ENCODE measurements at regions not wholly inside any gene's neighbourhood (a gene's known extent, or its start where the extent isn't known, plus 50 kb on each side); places are given as distances from the start of the nearest gene placed in this dataset.

DNA sequence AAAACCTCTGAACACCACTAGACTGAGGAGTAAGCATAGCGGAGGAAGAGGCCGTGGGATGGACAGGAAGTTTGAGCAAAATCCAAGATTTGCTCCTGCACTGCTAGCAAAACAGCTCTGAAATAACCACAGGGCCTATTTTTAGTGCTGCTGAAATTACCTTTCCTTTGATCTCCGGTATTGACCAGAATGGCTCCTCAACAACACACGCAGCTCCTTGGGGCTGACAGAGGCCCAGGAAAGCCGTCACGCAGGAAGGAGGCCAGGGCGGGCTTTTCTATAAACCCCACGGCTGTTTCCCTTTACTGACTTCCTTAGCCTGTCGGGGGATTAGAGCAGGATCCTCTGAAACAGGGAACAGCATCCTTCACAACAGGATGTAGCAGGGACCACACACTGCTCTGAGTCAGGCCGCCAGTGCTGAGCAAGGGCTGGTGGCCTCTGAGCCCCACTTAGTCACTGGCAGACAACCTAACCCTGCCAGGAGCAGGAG is 80.8 kb upstream of the LCLAT1 start:
- no peaks in the 10 kb centered on the region for H3K9me3 Mint-ChIP-seq
- no peak overlapping the region for H3K4me3 Mint-ChIP-seq
- H3K27ac Mint-ChIP-seq: peak overlapping the region in 2 of 6 donors; percentile 9 to 29
- peaks cover 27 to 30% of the 10 kb centered on the region in 2 donors for H3K4me1 Mint-ChIP-seq
- peaks cover 0 to 3% (median 0%) of the 10 kb centered on the region in 3 donors for H3K27me3 Mint-ChIP-seq (ENCODE audit: low read depth in 3 of 3)
- DNase-seq: no peak
- H3K36me3 Mint-ChIP-seq: no peaks in the 10 kb centered on the region

- Mint-ChIP-seq H3K9me3 (no peaks in the 10 kb centered on the region), H3K27me3 (ENCODE audit: low read depth in 3 of 3) (peaks cover 0 to 3% (median 0%) of the 10 kb centered on the region in 3 donors), H3K36me3 (no peaks in the 10 kb centered on the region), H3K4me3 (no peak overlapping the region), H3K4me1 (peaks cover 15 to 18% of the 10 kb centered on the region in 2 donors), H3K27ac (no peak overlapping the region)
- no peak for DNase-seq
These were observed 79.6 kb upstream of the LCLAT1 start for GRCh38 chr2:30367232-30368070.

GRCh38 chr2:30368258-30368657 is 78.8 kb upstream of the LCLAT1 start:
- H3K9me3 Mint-ChIP-seq: no peaks in the 10 kb centered on the region
- H3K4me1 Mint-ChIP-seq: peaks cover 7 to 10% of the 10 kb centered on the region in 2 donors
- peaks cover 0 to 3% (median 0%) of the 10 kb centered on the region in 3 donors for H3K27me3 Mint-ChIP-seq (ENCODE audit: low read depth in 3 of 3)
- H3K4me3 Mint-ChIP-seq: no peak overlapping the region
- no peak for DNase-seq
- peak overlapping the region in 1 of 6 donors; percentile 31 for H3K27ac Mint-ChIP-seq
- no peaks in the 10 kb centered on the region for H3K36me3 Mint-ChIP-seq

- Mint-ChIP-seq H3K4me3 (no peak overlapping the region), H3K4me1 (peaks cover 2 to 4% of the 10 kb centered on the region in 2 donors), H3K36me3 (no peaks in the 10 kb centered on the region), H3K27me3 (ENCODE audit: low read depth in 3 of 3) (peaks cover 0 to 3% (median 0%) of the 10 kb centered on the region in 3 donors), H3K27ac (no peak overlapping the region), H3K9me3 (no peaks in the 10 kb centered on the region)
- DNase-seq: no peak
These were observed 75.9 kb upstream of the LCLAT1 start for GRCh38 chr2:30371028-30371689.

- Mint-ChIP-seq H3K36me3 (no peaks in the 10 kb centered on the region), H3K27me3 (ENCODE audit: low read depth in 3 of 3) (peaks cover 0 to 3% (median 0%) of the 10 kb centered on the region in 3 donors), H3K9me3 (no peaks in the 10 kb centered on the region), H3K27ac (peak overlapping the region in 2 of 6 donors; percentile 1 to 48), H3K4me3 (no peak overlapping the region), H3K4me1 (no peaks in the 10 kb centered on the region)
- no peak for DNase-seq
These were observed 75.2 kb upstream of the LCLAT1 start for GRCh38 chr2:30371772-30372373.

DNA sequence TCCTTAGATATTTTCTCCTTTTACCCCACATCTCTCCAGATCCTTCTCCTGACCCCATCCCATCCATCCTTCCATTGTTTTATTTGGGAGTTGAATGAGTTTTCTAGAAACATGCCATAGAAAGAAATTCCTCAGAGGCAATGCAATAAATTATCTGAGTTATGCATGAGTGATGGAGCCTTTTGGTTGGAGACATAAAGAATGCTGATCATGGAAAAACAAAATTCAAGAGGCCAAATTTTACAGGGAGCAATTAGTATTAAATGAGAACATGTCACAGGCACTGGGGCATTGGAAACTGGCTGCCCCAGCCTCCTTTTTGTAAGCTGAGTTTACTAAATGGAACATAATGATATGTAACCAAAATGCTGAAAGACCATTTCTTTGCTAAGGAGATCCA is 74.2 kb upstream of the LCLAT1 start:
- no peak for DNase-seq
- Mint-ChIP-seq H3K27ac (peak overlapping the region in 4 of 6 donors; percentile 1 to 24 (median 18)), H3K4me1 (no peaks in the 10 kb centered on the region), H3K9me3 (no peaks in the 10 kb centered on the region), H3K36me3 (no peaks in the 10 kb centered on the region), H3K4me3 (no peak overlapping the region), H3K27me3 (ENCODE audit: low read depth in 3 of 3) (peaks cover 0 to 3% (median 3%) of the 10 kb centered on the region in 3 donors)

DNA sequence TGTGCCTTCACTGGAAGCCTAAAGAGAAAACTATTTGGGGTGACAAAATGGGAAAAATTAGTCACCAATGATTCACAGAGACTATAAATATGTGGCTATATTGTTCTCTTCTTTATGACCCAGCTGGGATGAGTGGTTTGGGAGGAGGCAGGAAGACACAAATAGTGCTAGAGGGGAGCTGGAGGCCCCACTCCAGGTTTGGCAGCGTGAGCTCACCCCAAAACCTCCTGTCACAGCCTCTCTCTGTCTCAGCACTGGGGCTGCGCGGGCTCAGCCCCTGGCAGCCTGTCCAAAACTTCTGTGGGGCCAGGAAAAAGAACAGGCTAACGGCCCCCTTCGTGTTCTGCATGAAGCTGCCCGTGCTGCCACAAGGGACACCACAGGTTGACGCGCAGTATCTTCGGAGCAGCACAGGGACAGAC is 73.2 kb upstream of the LCLAT1 start:
- Mint-ChIP-seq H3K27ac (no peak overlapping the region), H3K4me1 (no peaks in the 10 kb centered on the region), H3K4me3 (no peak overlapping the region), H3K27me3 (ENCODE audit: low read depth in 3 of 3) (peaks cover 0 to 3% (median 3%) of the 10 kb centered on the region in 3 donors), H3K36me3 (no peaks in the 10 kb centered on the region), H3K9me3 (no peaks in the 10 kb centered on the region)
- no peak for DNase-seq

GRCh38 chr2:30374380-30374779 is 72.7 kb upstream of the LCLAT1 start:
- H3K9me3 Mint-ChIP-seq: no peaks in the 10 kb centered on the region
- H3K4me1 Mint-ChIP-seq: no peaks in the 10 kb centered on the region
- no peaks in the 10 kb centered on the region for H3K36me3 Mint-ChIP-seq
- DNase-seq: no peak
- no peak overlapping the region for H3K4me3 Mint-ChIP-seq
- H3K27ac Mint-ChIP-seq: no peak overlapping the region
- H3K27me3 Mint-ChIP-seq (ENCODE audit: low read depth in 3 of 3): peaks cover 0 to 3% (median 3%) of the 10 kb centered on the region in 3 donors

GRCh38 chr2:30375915-30376314 is 71.1 kb upstream of the LCLAT1 start:
- no peaks in the 10 kb centered on the region for H3K4me1 Mint-ChIP-seq
- no peak overlapping the region for H3K4me3 Mint-ChIP-seq
- peak overlapping the region in 1 of 6 donors; percentile 1 for H3K27ac Mint-ChIP-seq
- peaks cover 0 to 4% (median 0%) of the 10 kb centered on the region in 3 donors for H3K36me3 Mint-ChIP-seq
- H3K9me3 Mint-ChIP-seq: no peaks in the 10 kb centered on the region
- H3K27me3 Mint-ChIP-seq (ENCODE audit: low read depth in 3 of 3): peaks cover 0 to 3% (median 0%) of the 10 kb centered on the region in 3 donors
- no peak for DNase-seq

DNA sequence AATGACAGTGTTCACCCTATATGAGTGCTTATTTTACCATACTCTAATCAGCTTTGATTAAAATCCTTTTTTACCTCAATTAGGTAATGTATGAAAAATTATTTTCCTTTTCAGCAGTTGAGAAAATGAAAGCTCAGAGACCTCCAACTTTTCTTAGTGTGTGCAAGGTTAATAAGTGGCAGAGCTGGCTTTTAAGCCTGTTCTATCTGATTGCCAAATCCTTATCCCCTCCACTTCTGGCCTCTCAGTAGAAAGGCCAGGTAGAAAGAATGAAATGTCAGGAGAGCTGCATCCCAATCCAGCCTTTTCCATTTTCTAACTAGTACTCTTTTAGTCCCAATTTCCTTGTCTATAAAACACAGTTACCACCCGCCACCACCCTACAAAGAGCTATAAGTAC is 67.6 kb upstream of the LCLAT1 start:
- DNase-seq: no peak
- Mint-ChIP-seq H3K4me1 (no peaks in the 10 kb centered on the region), H3K27me3 (ENCODE audit: low read depth in 3 of 3) (peaks cover 2 to 8% (median 3%) of the 10 kb centered on the region in 3 donors), H3K27ac (no peak overlapping the region), H3K9me3 (no peaks in the 10 kb centered on the region), H3K36me3 (peaks cover 0 to 4% (median 0%) of the 10 kb centered on the region in 3 donors), H3K4me3 (no peak overlapping the region)

- peaks cover 0 to 8% (median 0%) of the 10 kb centered on the region in 3 donors for H3K36me3 Mint-ChIP-seq
- H3K27ac Mint-ChIP-seq: no peak overlapping the region
- no peaks in the 10 kb centered on the region for H3K4me1 Mint-ChIP-seq
- H3K4me3 Mint-ChIP-seq: no peak overlapping the region
- no peak for DNase-seq
- no peaks in the 10 kb centered on the region for H3K9me3 Mint-ChIP-seq
- peaks cover 3 to 8% (median 6%) of the 10 kb centered on the region in 3 donors for H3K27me3 Mint-ChIP-seq (ENCODE audit: low read depth in 3 of 3)
These were observed 66.2 kb upstream of the LCLAT1 start for GRCh38 chr2:30380824-30381223.

DNA sequence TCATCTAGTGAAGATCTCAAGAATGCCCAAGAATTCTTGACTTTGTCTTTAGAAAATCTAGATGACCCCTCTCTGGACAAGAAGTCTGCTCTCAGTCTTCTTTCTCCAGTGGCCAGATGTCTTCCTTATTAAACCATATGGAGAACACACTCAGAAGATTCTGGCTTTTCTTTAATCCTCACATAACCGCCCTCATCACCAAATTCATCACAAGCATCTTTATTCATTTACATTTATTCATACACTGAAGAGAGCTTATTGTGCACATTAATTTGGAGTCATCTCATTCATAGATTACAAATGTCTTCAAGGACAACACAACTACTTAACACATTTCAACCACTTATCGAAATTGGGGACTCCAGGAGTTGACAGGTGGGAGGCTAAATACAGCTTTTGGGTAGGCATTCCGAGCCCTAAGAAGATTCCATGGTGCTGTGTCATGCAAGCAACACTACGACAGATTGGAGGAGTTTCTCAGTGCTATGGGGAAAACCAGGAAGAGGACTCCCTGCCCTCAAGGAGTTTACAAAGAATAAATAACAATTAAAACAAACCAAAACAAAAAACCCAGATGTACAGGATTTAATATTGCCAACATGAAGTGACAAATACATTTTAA is 64.8 kb upstream of the LCLAT1 start:
- Mint-ChIP-seq H3K4me1 (no peaks in the 10 kb centered on the region), H3K9me3 (no peaks in the 10 kb centered on the region), H3K27ac (no peak overlapping the region), H3K36me3 (peaks cover 0 to 8% (median 0%) of the 10 kb centered on the region in 3 donors), H3K4me3 (no peak overlapping the region), H3K27me3 (ENCODE audit: low read depth in 3 of 3) (peaks cover 3 to 8% (median 6%) of the 10 kb centered on the region in 3 donors)
- DNase-seq: no peak

DNA sequence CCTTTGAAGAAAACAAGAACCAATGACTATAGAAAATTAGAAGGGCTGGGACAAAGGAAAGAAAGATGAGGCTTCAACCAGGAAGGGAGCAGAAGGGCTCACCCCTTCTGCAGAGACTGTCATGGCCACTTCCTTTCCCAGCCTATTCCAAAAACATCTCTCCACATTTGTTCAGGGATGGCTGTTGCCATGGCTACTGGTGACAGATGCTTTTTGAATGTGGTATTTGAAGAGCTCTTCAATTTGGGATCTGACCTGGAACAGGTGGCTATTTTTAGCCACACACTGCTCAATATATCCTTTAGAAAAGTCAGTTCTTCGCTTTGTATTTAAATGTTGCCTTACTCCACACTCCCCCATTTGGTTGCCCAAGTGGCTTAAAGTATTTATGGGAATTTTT is 64.1 kb upstream of the LCLAT1 start:
- peaks cover 3 to 6% (median 5%) of the 10 kb centered on the region in 3 donors for H3K27me3 Mint-ChIP-seq (ENCODE audit: low read depth in 3 of 3)
- no peak for DNase-seq
- no peaks in the 10 kb centered on the region for H3K9me3 Mint-ChIP-seq
- no peaks in the 10 kb centered on the region for H3K4me1 Mint-ChIP-seq
- H3K4me3 Mint-ChIP-seq: no peak overlapping the region
- H3K27ac Mint-ChIP-seq: no peak overlapping the region
- peaks cover 0 to 8% (median 0%) of the 10 kb centered on the region in 3 donors for H3K36me3 Mint-ChIP-seq
